NCI-H2196 treated with DMSO at 0.1 percent for 48 hours (cell line): ENCODE measurements at regions not wholly inside any gene's neighbourhood (a gene's known extent, or its start where the extent isn't known, plus 50 kb on each side); places are given as distances from the start of the nearest gene placed in this dataset.

ENCODE experiments used
- DNase-seq: peaks from one replicate; lab custom pipeline; 2025; ENCODE audit not compliant: unreplicated experiment; lab: John Stamatoyannopoulos, UW

DNA sequence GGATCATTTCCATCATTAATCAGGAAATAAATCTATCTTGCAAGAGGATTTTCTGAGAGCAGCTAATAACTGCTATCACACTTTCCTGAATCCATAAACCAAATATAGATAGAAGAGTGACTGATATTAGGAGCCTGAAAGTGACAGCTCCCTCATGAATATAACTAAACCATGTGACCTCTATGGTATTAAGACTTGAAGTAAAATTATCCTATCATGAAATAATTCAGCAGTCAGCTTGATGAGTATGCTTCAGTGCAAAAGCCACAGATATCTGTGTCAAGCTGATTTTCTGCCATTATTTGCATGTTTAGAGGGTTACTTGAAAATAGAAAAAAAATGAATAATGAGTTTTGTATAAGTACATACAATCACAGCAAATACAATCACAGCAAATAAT lies 80.1 kb upstream of the PPP1R3A start:
- no peak for DNase-seq

DNA sequence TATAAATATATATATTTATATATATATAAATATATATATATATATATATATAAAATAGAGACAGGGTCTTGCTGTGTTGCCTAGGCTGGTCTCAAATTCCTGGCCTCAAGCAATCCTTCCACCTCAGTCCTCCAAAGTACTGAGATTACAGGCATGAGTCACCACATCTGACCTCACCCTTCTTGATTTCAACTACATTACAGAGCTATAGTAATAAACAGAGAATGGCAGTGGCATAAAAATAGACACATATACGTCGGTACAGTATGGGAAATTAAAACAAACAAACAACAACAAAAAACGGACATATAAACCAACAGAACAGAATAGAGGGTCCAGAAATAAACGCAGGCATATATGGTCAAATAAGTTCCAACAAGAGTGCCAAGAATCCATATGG lies 77.6 kb upstream of the PPP1R3A start:
- DNase-seq, result no peak

DNA sequence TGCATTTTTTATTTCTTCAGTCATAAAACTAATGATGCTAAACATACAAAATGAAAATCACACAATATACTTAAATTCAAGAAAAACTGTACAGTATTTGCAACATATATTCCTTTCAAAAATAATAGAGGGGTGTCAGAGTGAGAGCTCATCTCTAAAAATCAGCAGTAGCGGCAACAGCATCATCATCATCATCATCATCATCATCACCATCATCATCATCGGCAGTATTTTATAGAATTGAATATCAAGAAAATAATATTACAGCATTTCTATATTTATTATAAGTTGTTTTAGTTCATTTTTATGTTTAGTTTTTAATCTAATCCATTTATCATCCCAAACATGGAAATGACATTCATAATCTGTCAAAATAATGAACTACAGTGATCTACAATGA lies 67.4 kb upstream of the PPP1R3A start:
- no peak for DNase-seq

DNA sequence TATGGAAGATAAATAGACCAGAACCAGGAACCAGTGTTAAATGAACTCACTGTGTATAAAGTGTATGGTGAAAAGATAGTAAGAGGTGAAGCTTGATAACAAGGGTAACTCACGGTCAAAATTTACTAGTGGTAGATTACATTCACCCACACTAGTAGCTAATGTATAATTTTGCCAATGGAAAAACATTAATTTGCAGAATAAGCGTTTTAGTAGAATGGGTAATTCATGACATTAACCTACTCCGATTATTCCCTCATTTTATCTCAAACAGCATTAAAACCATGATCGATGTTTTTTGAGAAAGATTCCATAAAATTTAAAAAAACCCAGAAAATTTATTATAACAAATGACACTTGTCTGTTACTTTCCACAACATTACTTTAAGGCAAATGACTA lies 57.7 kb upstream of the PPP1R3A start:
- no peak for DNase-seq

DNA sequence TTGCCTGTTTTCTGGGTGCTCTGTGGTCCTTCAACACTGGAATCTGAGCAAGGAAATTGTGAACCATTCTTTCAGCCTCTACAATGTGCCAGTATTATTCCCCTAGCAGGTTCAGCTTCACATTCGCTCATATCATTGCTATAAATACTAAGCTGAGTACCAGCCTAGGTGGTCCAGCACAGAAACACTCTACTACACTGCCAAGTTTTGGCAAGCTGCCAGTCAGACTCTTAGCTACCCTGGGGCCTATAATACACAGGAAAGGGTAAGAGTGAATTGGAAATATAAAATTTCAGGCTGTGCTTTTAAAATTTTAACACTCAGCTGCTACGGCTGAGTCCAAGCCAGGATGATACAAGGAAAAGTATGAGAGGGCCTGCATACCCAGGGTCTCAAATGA lies 49.9 kb upstream of the PPP1R3A start:
- no peak for DNase-seq
